Stimulated activated memory B cell treated with anti-CD40 and anti-IgM and Interleukin-4, amounts not matched to agents 10 μg/mL and 1 μg/mL and 100 μg/mL, for 72 hours (primary cell): ENCODE measurements at regions not wholly inside any gene's neighbourhood (a gene's known extent, or its start where the extent isn't known, plus 50 kb on each side); places are given as distances from the start of the nearest gene placed in this dataset.

ENCODE experiments used
- ATAC-seq: fragments of 150-1000 bp; cut with Tn5 transposase; 2 replicates; pipeline ENCODE4 v1.10.0; 2021
- H3K27ac Mint-ChIP-seq: one replicate; pipeline ENCODE4 v1.8.0; 2022; ENCODE audit warnings: mild to moderate bottlenecking, mixed read lengths
- H3K27me3 Mint-ChIP-seq: one replicate; pipeline ENCODE4 v1.8.0; 2022; ENCODE audit warnings: mixed read lengths
- H3K36me3 Mint-ChIP-seq: one replicate; pipeline ENCODE4 v1.8.0; 2022; ENCODE audit warnings: mixed read lengths
- H3K4me1 Mint-ChIP-seq: one replicate; pipeline ENCODE4 v1.8.0; 2022; ENCODE audit warnings: mixed read lengths
- H3K4me3 Mint-ChIP-seq: one replicate; pipeline ENCODE4 v1.8.0; 2022; ENCODE audit warnings: mild to moderate bottlenecking, moderate library complexity, mixed read lengths
- H3K9me3 Mint-ChIP-seq: one replicate; pipeline ENCODE4 v1.8.0; 2022; ENCODE audit warnings: mixed read lengths

DNA sequence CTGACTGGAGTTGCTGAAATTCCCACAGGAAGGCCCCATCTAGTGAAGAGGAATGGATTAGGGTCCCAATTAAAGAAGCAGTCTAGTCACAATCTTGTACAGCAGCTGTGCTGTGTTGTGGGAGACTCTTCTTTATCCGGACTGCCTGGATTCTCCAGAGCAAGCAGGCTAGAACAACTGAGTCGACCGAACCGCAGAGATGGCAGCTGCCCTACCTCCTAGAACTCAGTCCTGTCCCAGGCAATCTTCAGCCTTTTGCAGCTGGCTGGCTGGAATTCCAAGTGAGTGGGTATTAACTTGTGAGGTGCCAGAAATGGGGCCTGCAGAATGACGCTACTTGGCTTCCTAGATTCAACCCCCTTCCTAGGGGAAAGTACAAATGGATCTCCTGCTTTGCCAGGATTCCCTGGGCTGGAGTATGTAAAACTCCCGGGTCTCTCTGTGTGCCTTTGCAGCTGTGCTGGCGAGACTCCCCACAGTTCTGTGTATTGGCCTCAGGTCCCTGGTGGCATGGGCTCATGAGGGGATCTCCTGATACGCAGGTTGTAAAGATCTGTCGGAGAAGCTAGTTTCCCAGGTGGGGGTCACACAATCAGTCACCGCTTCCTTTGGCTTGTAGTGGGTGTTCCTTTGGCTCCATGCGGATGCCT, 1952.6 kb upstream of the LRRTM1 start:
- Mint-ChIP-seq H3K9me3 (peaks cover 9% of the 10 kb centered on the region), H3K36me3 (no peaks in the 10 kb centered on the region), H3K4me3 (no peak overlapping the region), H3K4me1 (no peaks in the 10 kb centered on the region), H3K27ac (no peak overlapping the region), H3K27me3 (no peaks in the 10 kb centered on the region)
- no peak for ATAC-seq

DNA sequence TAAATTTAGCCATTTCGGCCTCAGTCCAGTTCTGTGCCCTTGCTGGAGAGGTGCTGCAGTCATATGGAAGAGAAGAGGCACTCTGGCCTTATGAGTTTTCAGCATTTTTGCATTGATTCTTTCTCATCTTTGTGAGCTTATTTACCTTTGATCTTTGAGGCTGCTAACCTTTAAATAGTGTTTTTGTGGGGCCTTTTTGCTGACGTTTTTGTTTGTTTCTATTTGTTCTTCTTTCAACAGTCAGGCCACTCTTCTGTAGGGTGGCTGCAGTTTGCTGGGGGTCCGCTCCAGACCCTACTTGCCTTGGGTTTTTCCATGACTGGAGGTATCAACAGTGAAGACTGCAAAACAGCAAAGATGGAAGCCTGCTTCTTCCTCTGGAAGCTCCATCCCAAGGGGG, 1951.7 kb upstream of the LRRTM1 start:
- H3K9me3 Mint-ChIP-seq, result peaks cover 10% of the 10 kb centered on the region
- no peak overlapping the region for H3K4me3 Mint-ChIP-seq
- H3K36me3 Mint-ChIP-seq, result no peaks in the 10 kb centered on the region
- ATAC-seq, result no peak
- H3K4me1 Mint-ChIP-seq, result no peaks in the 10 kb centered on the region
- H3K27ac Mint-ChIP-seq, result no peak overlapping the region
- no peaks in the 10 kb centered on the region for H3K27me3 Mint-ChIP-seq

DNA sequence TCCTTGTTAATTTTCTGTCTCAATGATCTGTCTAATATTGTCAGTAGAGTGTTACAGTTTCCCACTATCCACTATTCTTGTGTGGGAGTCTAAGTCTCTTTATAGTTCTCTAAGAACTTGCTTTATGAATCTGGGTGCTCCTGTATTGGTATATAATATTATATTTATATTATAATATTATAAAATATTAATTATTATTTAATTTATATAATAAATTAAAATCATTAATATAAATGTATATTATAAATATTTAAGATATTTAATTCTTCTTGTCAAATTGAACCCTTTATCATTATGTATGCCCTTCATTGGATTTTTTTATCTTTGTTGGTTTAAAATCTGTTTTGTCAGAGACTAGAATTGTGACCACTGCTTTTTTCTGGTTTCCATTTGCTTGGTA, 1950.2 kb upstream of the LRRTM1 start:
- no peak overlapping the region for H3K4me3 Mint-ChIP-seq
- H3K27ac Mint-ChIP-seq, result no peak overlapping the region
- H3K9me3 Mint-ChIP-seq, result peaks cover 12% of the 10 kb centered on the region
- H3K27me3 Mint-ChIP-seq, result no peaks in the 10 kb centered on the region
- ATAC-seq, result no peak
- H3K36me3 Mint-ChIP-seq, result no peaks in the 10 kb centered on the region
- H3K4me1 Mint-ChIP-seq, result no peaks in the 10 kb centered on the region

DNA sequence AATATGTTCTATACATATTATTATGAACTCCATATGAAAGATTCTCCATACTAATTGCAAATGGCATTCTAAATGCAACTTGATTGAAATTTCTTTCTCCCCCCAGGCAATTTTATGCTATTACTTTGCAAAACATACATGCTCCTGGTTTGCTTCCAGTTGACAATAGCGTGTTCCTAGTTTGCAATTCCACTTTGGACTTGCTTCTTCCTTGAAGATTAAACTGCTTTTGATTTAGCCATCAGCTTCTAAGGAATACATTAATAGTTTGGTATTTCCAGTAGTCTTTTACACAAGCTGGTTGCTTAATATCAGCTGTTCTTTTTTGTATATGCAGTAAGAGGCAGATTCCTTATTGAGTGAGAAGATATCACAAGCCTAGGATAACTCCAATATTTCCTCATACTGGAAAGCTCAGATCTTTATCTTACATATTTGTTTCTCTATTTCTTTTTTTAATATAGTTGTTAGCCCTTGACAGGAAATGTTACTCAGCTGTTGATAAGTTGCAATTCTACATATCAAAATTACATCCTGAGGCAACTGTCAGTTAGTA, 1941.7 kb upstream of the LRRTM1 start:
- H3K27me3 Mint-ChIP-seq, result no peaks in the 10 kb centered on the region
- ATAC-seq, result no peak

DNA sequence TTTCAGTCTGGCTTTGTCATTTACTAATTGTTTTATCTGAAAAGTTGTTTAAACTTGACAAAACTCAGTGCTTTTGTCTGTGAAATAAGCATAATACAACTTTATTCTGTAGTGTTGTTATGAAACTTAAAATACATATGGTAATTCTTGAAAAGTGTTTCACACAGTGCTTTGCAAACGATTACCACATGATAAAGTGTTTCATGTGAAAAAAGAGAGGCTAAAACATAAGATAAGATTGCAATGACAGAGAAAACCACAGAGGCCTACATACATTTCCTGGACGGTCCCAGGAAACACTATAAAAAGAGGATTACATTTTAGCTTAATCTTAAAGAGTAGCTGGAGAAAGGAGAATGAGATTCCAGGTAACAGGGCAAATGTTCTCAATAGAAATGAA, 1934.6 kb upstream of the LRRTM1 start:
- H3K27me3 Mint-ChIP-seq, result no peaks in the 10 kb centered on the region
- no peaks in the 10 kb centered on the region for H3K36me3 Mint-ChIP-seq
- peaks cover 5% of the 10 kb centered on the region for H3K9me3 Mint-ChIP-seq
- no peaks in the 10 kb centered on the region for H3K4me1 Mint-ChIP-seq
- ATAC-seq, result no peak
- H3K27ac Mint-ChIP-seq, result no peak overlapping the region
- H3K4me3 Mint-ChIP-seq, result no peak overlapping the region

More for the DNA sequence above, 1941.7 kb upstream of the LRRTM1 start:
- no peaks in the 10 kb centered on the region for H3K4me1 Mint-ChIP-seq
- no peak overlapping the region for H3K4me3 Mint-ChIP-seq
- no peaks in the 10 kb centered on the region for H3K36me3 Mint-ChIP-seq
- peaks cover 17% of the 10 kb centered on the region for H3K9me3 Mint-ChIP-seq
- no peak overlapping the region for H3K27ac Mint-ChIP-seq

DNA sequence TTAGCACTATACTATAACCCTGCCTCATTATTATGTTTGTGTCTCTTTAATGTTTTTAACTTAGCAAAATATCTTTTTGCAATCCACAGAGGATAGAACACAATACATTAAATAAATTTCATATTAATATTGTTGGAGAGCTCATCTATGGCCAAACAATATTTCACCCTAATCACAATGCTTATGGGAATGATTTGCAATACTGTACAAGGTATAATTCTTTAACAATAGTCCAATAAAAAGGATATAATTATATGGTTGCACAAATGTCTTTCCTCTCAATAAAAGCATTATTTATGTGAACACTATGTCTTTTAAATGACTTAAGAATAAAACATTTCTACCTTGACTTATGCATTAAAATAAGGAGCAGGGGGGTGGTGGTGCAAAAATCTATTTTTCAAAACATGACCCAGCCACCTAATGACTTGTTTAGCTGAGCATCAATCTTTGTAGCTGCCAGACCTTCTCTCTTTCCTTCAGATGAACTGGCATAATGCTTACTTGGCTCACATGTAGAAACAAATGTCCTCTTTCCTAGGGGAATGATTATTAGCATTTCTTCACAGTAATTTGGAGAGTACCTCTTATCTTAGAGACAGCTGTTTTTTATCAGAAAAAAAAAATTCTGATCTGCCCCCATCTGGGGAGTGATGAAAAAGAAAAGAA, 1933.6 kb upstream of the LRRTM1 start:
- no peaks in the 10 kb centered on the region for H3K4me1 Mint-ChIP-seq
- no peaks in the 10 kb centered on the region for H3K27me3 Mint-ChIP-seq
- no peak for ATAC-seq
- H3K4me3 Mint-ChIP-seq, result no peak overlapping the region
- H3K9me3 Mint-ChIP-seq, result peaks cover 5% of the 10 kb centered on the region
- H3K27ac Mint-ChIP-seq, result no peak overlapping the region
- H3K36me3 Mint-ChIP-seq, result no peaks in the 10 kb centered on the region

DNA sequence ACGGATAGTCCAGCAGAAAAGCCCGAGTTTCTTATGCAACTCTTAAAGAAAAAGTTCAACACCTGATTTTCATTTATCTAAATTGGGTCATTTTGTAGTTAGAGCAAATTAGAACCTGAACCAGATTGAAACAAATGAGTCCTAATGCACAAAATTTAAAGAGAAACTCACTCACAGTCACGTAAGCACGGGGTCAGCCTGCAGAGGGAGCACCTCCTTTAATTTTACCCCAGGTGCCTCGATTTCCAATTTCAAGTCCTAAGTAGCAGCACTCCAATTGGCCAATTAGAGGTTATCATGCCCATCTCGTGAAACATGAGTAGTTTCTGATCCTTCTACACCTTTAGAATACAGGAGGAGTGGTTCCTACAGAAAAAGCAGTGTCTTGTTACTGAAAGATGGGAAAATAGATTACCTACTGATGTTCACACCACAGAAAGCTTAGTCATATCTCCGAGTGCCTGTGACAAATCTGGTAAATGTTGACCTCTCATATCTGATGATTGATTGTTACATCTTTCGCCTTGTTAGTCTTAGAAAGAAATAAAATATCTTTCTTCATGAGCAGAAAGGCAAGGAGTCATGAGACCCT, 1929.8 kb upstream of the LRRTM1 start:
- H3K27me3 Mint-ChIP-seq, result no peaks in the 10 kb centered on the region
- ATAC-seq, result no peak
- H3K36me3 Mint-ChIP-seq, result no peaks in the 10 kb centered on the region
- H3K9me3 Mint-ChIP-seq, result no peaks in the 10 kb centered on the region
- H3K27ac Mint-ChIP-seq, result no peak overlapping the region
- no peak overlapping the region for H3K4me3 Mint-ChIP-seq
- no peaks in the 10 kb centered on the region for H3K4me1 Mint-ChIP-seq

DNA sequence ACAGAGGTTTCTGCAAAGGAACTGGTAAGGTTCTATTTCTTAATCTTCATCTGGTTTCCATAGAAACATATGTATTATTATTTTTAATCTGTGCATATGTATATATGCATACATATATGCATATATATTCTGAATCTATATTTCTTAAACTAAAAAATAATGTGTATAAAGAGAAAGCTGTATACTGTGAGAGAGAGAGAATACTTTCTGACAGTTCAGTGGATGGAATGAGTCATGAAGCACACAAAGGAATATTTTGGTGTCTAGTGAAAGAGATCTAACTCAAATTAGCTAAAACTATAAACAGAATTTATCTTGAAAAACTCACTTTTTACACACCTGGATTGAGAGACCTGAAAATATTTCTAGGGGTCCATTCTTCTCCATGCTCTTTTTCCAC, 1929.3 kb upstream of the LRRTM1 start:
- Mint-ChIP-seq H3K4me1 (no peaks in the 10 kb centered on the region), H3K36me3 (no peaks in the 10 kb centered on the region), H3K4me3 (no peak overlapping the region), H3K9me3 (no peaks in the 10 kb centered on the region), H3K27ac (no peak overlapping the region), H3K27me3 (no peaks in the 10 kb centered on the region)
- ATAC-seq, result no peak

DNA sequence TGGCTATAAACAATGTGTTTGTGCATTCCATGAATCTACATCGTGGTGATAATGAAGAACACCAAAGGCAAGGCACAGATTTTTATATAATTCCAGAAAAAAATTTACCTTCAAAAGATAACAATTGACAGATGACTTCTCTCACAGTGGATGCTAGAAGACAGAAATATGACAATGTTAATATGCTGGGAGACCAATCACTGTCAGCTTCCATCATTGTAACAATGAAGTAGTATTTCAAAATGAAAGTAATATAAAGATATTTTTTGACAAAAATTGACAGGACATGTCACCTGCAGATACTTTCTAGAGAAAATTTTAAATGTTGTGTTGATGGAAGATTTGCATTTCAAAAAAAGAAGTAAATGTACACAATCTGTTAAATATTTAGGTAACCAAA, 1925.9 kb upstream of the LRRTM1 start:
- Mint-ChIP-seq H3K4me3 (no peak overlapping the region), H3K4me1 (no peaks in the 10 kb centered on the region), H3K9me3 (no peaks in the 10 kb centered on the region), H3K27ac (no peak overlapping the region), H3K27me3 (no peaks in the 10 kb centered on the region), H3K36me3 (no peaks in the 10 kb centered on the region)
- no peak for ATAC-seq

DNA sequence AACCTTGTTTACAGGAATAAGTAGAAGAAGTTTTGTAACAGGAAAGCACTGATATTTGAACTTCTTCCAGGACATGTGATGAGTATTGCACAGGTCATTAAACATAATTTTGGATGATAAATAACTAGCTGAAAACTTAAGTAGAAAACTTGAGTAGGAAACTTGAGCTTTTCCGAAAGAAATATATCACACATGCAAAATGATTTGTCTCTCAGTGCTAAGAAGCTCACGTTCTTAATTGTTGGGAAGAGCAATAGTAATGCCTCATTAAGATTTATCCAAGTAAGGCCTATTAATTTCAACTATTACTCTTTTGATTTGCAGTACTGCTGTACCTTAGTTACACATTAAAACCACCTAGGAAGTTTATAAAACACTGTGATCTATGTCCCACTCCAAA, 1921.9 kb upstream of the LRRTM1 start:
- Mint-ChIP-seq H3K9me3 (peaks cover 5% of the 10 kb centered on the region), H3K27ac (no peak overlapping the region), H3K27me3 (no peaks in the 10 kb centered on the region), H3K4me1 (no peaks in the 10 kb centered on the region), H3K4me3 (no peak overlapping the region), H3K36me3 (no peaks in the 10 kb centered on the region)
- no peak for ATAC-seq

DNA sequence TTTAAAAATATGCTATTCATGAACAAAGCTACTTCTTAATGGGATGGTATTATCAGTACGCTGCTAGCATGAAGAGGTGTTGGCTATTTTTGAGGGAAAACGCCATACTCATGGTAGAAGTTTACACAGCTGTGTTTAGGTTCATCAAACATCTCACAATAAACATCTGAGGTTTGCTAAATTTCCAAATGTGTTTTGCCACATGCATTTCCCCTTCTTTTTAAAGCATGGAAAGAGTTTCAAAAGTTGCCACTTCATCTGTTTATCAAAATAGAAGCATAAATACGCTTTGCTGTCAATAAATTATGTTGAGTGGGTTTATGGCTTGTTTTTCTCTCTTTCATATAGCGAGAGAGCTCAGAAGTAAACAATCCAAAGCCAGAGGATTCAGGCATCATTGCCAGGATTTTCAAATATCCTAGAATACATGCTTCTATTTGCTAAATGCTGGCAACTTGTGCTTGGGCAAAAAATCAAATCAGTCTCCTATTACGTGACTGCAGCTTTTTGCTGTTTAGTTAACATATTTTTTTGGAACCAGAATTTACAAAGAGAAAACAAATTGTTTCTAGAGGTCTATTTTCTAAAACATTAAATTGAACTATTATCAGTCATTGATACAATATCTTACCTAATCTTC, 1919.9 kb upstream of the LRRTM1 start:
- Mint-ChIP-seq H3K36me3 (no peaks in the 10 kb centered on the region), H3K27ac (no peak overlapping the region), H3K4me1 (no peaks in the 10 kb centered on the region), H3K27me3 (no peaks in the 10 kb centered on the region), H3K4me3 (no peak overlapping the region), H3K9me3 (peaks cover 5% of the 10 kb centered on the region)
- ATAC-seq, result no peak

DNA sequence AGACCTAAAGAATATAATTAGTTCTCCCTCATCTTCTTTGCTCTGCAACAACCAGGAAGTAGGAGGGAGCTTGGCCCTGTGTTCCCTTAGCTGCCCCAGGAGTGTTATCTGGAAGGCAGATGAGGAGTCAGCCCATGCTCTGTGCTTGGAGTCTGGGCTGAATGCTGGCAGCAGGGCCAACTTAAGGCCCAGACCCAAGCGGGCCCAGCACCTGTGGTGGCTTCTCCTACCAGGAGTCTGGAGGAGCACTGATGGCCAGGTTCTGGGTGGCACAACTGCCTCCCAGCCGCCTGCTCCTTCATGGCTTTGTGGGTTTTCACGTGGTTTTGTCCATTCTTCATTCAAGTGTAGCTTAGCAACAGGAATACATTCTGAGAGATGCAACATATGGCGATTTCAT, 1910.7 kb upstream of the LRRTM1 start:
- Mint-ChIP-seq H3K27me3 (no peaks in the 10 kb centered on the region), H3K9me3 (peaks cover 3% of the 10 kb centered on the region), H3K36me3 (no peaks in the 10 kb centered on the region), H3K27ac (no peak overlapping the region), H3K4me3 (no peak overlapping the region), H3K4me1 (no peaks in the 10 kb centered on the region)
- no peak for ATAC-seq

DNA sequence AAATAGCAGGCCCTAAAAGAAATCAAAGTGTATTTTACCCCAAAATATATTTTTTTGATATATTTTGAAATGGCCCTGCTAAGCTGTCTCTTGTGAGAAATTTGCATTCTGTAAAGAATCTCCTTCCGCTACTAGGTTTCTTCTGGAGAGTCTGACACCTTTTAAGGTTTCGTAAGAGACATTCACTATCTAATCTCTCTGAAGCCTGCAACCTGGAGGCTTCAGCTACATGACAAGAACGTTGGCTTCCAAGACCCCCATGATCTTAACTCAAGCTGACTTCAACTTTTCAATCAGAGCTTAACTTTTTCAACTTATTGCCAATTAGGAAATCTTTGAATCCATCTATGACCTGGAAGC, 1894.9 kb upstream of the LRRTM1 start:
- Mint-ChIP-seq H3K27me3 (no peaks in the 10 kb centered on the region), H3K36me3 (no peaks in the 10 kb centered on the region), H3K4me3 (no peak overlapping the region), H3K9me3 (peaks cover 9% of the 10 kb centered on the region), H3K4me1 (no peaks in the 10 kb centered on the region), H3K27ac (no peak overlapping the region)
- ATAC-seq, result no peak

DNA sequence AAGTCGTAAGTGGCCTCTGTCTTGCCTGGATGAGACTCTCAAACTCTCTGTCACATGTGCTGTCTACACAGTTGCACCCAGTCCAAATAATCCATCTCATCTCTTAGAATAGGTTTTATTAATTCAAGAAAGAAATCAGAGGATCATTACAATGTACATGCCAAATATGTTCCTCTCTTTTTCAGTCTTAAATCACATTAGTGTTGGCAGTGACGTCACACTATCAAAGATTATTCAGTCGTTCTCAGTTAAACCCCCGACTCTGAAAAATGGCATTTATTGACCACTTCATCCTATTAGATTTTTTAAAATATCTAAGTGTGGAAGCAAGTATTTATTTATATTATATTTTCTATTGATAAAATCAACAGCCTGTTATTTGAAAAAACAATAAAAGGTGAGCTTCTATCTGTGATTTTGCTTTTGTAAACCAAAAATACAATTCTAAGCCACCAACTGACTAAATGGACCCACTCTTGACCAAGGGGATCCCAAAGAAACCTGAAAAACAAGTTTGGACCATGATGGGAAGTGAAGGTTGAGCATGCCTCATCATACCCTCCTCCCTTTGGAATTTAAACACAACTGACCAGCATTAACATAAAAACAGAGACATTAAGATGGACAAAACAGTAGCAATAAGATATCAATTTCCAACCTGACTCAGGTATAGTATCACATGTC, 1894.4 kb upstream of the LRRTM1 start:
- H3K27ac Mint-ChIP-seq, result no peak overlapping the region
- H3K36me3 Mint-ChIP-seq, result no peaks in the 10 kb centered on the region

DNA sequence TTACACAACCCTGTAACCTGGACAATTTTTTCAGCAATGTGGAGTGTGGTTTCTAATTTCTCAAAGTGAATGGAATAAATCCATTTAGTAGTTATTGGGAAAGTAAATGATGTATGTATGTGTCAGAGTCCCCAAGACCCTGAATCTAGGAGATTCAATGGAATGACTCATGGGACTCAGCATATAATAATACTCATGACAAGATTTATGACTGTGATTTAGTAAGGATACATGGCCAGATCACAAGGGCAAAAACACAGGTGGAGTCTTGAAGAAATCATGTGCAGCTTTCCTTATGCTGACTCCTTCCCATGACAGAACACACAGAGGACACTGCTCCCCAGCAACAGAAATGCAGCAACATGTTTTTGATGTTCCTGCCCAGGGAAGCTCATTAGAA, 1877.7 kb upstream of the LRRTM1 start:
- no peak overlapping the region for H3K4me3 Mint-ChIP-seq
- H3K36me3 Mint-ChIP-seq, result no peaks in the 10 kb centered on the region
- H3K27ac Mint-ChIP-seq, result no peak overlapping the region
- no peak for ATAC-seq
- peaks cover 5% of the 10 kb centered on the region for H3K9me3 Mint-ChIP-seq
- H3K27me3 Mint-ChIP-seq, result no peaks in the 10 kb centered on the region
- no peaks in the 10 kb centered on the region for H3K4me1 Mint-ChIP-seq

More for the DNA sequence above, 1894.4 kb upstream of the LRRTM1 start:
- no peaks in the 10 kb centered on the region for H3K4me1 Mint-ChIP-seq
- no peak for ATAC-seq
- no peak overlapping the region for H3K4me3 Mint-ChIP-seq
- H3K27me3 Mint-ChIP-seq, result no peaks in the 10 kb centered on the region
- H3K9me3 Mint-ChIP-seq, result peaks cover 9% of the 10 kb centered on the region
